ENCODE measurements at regions not wholly inside any gene's neighbourhood (a gene's known extent, or its start where the extent isn't known, plus 50 kb on each side); places are given as distances from the start of the nearest gene placed in this dataset.

- DNase-seq (ENCODE audit: low spot score) = no peak
These were observed 355.8 kb upstream of the LYPLAL1 start for GRCh38 chr1:218817691-218818465.

- peak; percentile 22 for DNase-seq (ENCODE audit: low spot score)
These were observed 350.3 kb upstream of the LYPLAL1 start for GRCh38 chr1:218823291-218823900.

GRCh38 chr1:218827486-218827885, 346.2 kb upstream of the LYPLAL1 start:
- no peak for DNase-seq (ENCODE audit: low spot score)

- no peak for DNase-seq (ENCODE audit: low spot score)
These were observed 345.5 kb upstream of the LYPLAL1 start for GRCh38 chr1:218828125-218828650.

GRCh38 chr1:218829097-218829496, 344.6 kb upstream of the LYPLAL1 start:
- DNase-seq (ENCODE audit: low spot score) = no peak

- no peak for DNase-seq (ENCODE audit: low spot score)
These were observed 338.1 kb upstream of the LYPLAL1 start for GRCh38 chr1:218835609-218836008.

GRCh38 chr1:218836264-218836663, 337.4 kb upstream of the LYPLAL1 start:
- no peak for DNase-seq (ENCODE audit: low spot score)

- no peak for DNase-seq (ENCODE audit: low spot score)
These were observed 336.6 kb upstream of the LYPLAL1 start for GRCh38 chr1:218837051-218837450.

GRCh38 chr1:218845589-218845988, 328.1 kb upstream of the LYPLAL1 start:
- no peak for DNase-seq (ENCODE audit: low spot score)

GRCh38 chr1:218846181-218846580, 327.5 kb upstream of the LYPLAL1 start:
- no peak for DNase-seq (ENCODE audit: low spot score)

- DNase-seq (ENCODE audit: low spot score) = no peak
These were observed 326.4 kb upstream of the LYPLAL1 start for GRCh38 chr1:218847089-218847768.

- no peak for DNase-seq (ENCODE audit: low spot score)
These were observed 325.7 kb upstream of the LYPLAL1 start for GRCh38 chr1:218848009-218848408.

GRCh38 chr1:218850367-218850766, 323.3 kb upstream of the LYPLAL1 start:
- DNase-seq (ENCODE audit: low spot score) = peak; percentile 42

- DNase-seq (ENCODE audit: low spot score) = no peak
These were observed 322.1 kb upstream of the LYPLAL1 start for GRCh38 chr1:218851586-218851985.

- no peak for DNase-seq (ENCODE audit: low spot score)
These were observed 321.2 kb upstream of the LYPLAL1 start for GRCh38 chr1:218852527-218852926.

GRCh38 chr1:218863987-218864386, 309.7 kb upstream of the LYPLAL1 start:
- no peak for DNase-seq (ENCODE audit: low spot score)

GRCh38 chr1:218865591-218865990, 308.1 kb upstream of the LYPLAL1 start:
- DNase-seq (ENCODE audit: low spot score) = no peak

- no peak for DNase-seq (ENCODE audit: low spot score)
These were observed 307.2 kb upstream of the LYPLAL1 start for GRCh38 chr1:218866507-218866906.

- DNase-seq (ENCODE audit: low spot score) = no peak
These were observed 306.6 kb upstream of the LYPLAL1 start for GRCh38 chr1:218867066-218867465.

GRCh38 chr1:218867941-218868626, 305.6 kb upstream of the LYPLAL1 start:
- no peak for DNase-seq (ENCODE audit: low spot score)

- no peak for DNase-seq (ENCODE audit: low spot score)
These were observed 304.4 kb upstream of the LYPLAL1 start for GRCh38 chr1:218869276-218869675.

- DNase-seq (ENCODE audit: low spot score) = no peak
These were observed 301.7 kb upstream of the LYPLAL1 start for GRCh38 chr1:218872026-218872425.
